Kidney (tissue), 13 donors: ENCODE measurements at regions not wholly inside any gene's neighbourhood (a gene's known extent, or its start where the extent isn't known, plus 50 kb on each side); places are given as distances from the start of the nearest gene placed in this dataset.

Experiments
- DNase-seq, 5 donors: peaks; one replicate each; pipeline ENCODE4 v3.0.0-alpha.2; 2013 to 2020
- FAIRE-seq: peaks from 2 replicates; lab custom pipeline; 2012; peaks lifted over from hg19 to GRCh38; lab: Jason Lieb, UNC
- H3K27ac ChIP-seq, 2 donors: one replicate each; pipeline ENCODE4 v1.7.0; 2013; ENCODE audit warnings: low read depth in 2 of 2, low read length in 2 of 2, inconsistent platforms in 1 of 2
- H3K27me3 ChIP-seq: one replicate; pipeline ENCODE4 v1.7.1; 2013; ENCODE audit warnings: low read length, inconsistent platforms; ENCODE audit not compliant: control insufficient read depth, insufficient read depth
- H3K36me3 ChIP-seq, 3 donors: one replicate each; pipeline versions ENCODE4 v1.7.0 to v1.7.1; 2013; ENCODE audit warnings: low read length in 3 of 3, control low read depth in 1 of 3, inconsistent platforms in 1 of 3; ENCODE audit not compliant: insufficient read depth in 3 of 3, control insufficient read depth in 2 of 3
- H3K4me1 ChIP-seq, 3 donors: one replicate each; pipeline versions ENCODE4 v1.7.0 to v1.7.1; 2013; ENCODE audit warnings: low read length in 3 of 3, inconsistent platforms in 1 of 3, low read depth in 1 of 3; ENCODE audit not compliant: control insufficient read depth in 2 of 3, insufficient read depth in 2 of 3
- H3K4me3 ChIP-seq, 3 donors: one replicate each; pipeline versions ENCODE4 v1.7.0 to v1.8.1; 2013; ENCODE audit warnings: low read length in 3 of 3, control low read depth in 1 of 3, inconsistent platforms in 1 of 3
- H3K9ac ChIP-seq, 3 donors: one replicate each; pipeline versions ENCODE4 v1.7.0 to v1.7.1; 2013; ENCODE audit warnings: low read length in 3 of 3, control low read depth in 1 of 3, inconsistent platforms in 1 of 3
- H3K9me3 ChIP-seq, 3 donors: one replicate each; pipeline versions ENCODE4 v1.7.0 to v1.7.1; 2013; ENCODE audit warnings: low read length in 3 of 3, control low read depth in 1 of 3, inconsistent platforms in 1 of 3; ENCODE audit not compliant: control insufficient read depth in 2 of 3, insufficient read depth in 1 of 3
- intact Hi-C: fragments of 100-400 bp; cut with DNase I; formaldehyde crosslinking; loops from one replicate; pipeline ENCODE4 v1.11.1; 2022
- TF ChIP-seq, protein P1 (sequence below): IDR thresholded peaks from 3 replicates; pipeline ENCODE4 v1.5.1; 2012; ENCODE audit warnings: mild to moderate bottlenecking, moderate library complexity, borderline replicate concordance; ENCODE audit not compliant: insufficient read depth; ENCODE audit errors: extremely low read depth
- donor health status: control.
- donor health status: control.
- donor health status: control.
- donor health status: control.
- donor health status: control.
- donor health status: DM: yes; HTN: yes; CAD: no.
- donor health status: Normal renal cell carcinoma (clear cell type).

DNA sequence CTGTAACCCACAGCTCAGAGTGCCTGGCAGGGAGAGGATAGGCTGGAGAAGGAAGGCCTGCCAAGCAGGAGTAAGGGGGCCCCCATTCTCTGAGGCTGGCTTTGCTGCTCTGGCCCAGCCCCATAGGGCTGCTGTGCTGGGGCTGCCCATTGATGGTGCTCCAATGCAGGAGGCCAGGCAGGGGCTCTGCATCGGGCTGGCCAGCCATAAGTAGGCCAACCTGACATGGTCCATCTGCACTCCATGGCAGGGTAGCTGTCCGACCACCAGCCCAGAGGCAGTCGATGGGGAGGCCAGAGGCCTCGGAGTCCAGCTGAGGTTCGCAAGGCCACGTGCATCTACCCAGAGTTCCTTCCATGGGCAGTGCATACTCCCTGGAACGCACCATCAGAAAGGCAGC is 75.0 kb upstream of the PITX1 start:
- intact Hi-C loops = no loop called here
- Histone ChIP-seq H3K27ac (no peak overlapping the region), H3K4me3 (no peak overlapping the region), H3K9ac (no peak overlapping the region), H3K36me3 (no peaks in the 10 kb centered on the region), H3K27me3 (no peaks in the 10 kb centered on the region), H3K4me1 (no peaks in the 10 kb centered on the region), H3K9me3 (no peaks in the 10 kb centered on the region)
- DNase-seq (no peak), FAIRE-seq (no peak)
- TF ChIP-seq, protein P1, sequence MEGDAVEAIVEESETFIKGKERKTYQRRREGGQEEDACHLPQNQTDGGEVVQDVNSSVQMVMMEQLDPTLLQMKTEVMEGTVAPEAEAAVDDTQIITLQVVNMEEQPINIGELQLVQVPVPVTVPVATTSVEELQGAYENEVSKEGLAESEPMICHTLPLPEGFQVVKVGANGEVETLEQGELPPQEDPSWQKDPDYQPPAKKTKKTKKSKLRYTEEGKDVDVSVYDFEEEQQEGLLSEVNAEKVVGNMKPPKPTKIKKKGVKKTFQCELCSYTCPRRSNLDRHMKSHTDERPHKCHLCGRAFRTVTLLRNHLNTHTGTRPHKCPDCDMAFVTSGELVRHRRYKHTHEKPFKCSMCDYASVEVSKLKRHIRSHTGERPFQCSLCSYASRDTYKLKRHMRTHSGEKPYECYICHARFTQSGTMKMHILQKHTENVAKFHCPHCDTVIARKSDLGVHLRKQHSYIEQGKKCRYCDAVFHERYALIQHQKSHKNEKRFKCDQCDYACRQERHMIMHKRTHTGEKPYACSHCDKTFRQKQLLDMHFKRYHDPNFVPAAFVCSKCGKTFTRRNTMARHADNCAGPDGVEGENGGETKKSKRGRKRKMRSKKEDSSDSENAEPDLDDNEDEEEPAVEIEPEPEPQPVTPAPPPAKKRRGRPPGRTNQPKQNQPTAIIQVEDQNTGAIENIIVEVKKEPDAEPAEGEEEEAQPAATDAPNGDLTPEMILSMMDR = no peak

GRCh38 chr5:135108569-135108968 is 74.5 kb upstream of the PITX1 start:
- DNase-seq (no peak), FAIRE-seq (no peak)
- Histone ChIP-seq H3K9ac (no peak overlapping the region), H3K36me3 (no peaks in the 10 kb centered on the region), H3K27me3 (no peaks in the 10 kb centered on the region), H3K9me3 (no peaks in the 10 kb centered on the region), H3K4me1 (no peaks in the 10 kb centered on the region), H3K4me3 (no peak overlapping the region), H3K27ac (no peak overlapping the region)
- intact Hi-C loops = no loop called here
- TF ChIP-seq, protein P1 = no peak

- TF ChIP-seq, protein P1 = no peak
- H3K27ac ChIP-seq = no peak overlapping the region
- no peaks in the 10 kb centered on the region for H3K36me3 ChIP-seq
- H3K4me1 ChIP-seq = no peaks in the 10 kb centered on the region
- no peaks in the 10 kb centered on the region for H3K9me3 ChIP-seq
- no peak overlapping the region for H3K4me3 ChIP-seq
- intact Hi-C loops = no loop called here
- no peaks in the 10 kb centered on the region for H3K27me3 ChIP-seq
- DNase-seq (no peak), FAIRE-seq (no peak)
- H3K9ac ChIP-seq = no peak overlapping the region
These were observed 74.0 kb upstream of the PITX1 start for GRCh38 chr5:135107986-135108385.

DNA sequence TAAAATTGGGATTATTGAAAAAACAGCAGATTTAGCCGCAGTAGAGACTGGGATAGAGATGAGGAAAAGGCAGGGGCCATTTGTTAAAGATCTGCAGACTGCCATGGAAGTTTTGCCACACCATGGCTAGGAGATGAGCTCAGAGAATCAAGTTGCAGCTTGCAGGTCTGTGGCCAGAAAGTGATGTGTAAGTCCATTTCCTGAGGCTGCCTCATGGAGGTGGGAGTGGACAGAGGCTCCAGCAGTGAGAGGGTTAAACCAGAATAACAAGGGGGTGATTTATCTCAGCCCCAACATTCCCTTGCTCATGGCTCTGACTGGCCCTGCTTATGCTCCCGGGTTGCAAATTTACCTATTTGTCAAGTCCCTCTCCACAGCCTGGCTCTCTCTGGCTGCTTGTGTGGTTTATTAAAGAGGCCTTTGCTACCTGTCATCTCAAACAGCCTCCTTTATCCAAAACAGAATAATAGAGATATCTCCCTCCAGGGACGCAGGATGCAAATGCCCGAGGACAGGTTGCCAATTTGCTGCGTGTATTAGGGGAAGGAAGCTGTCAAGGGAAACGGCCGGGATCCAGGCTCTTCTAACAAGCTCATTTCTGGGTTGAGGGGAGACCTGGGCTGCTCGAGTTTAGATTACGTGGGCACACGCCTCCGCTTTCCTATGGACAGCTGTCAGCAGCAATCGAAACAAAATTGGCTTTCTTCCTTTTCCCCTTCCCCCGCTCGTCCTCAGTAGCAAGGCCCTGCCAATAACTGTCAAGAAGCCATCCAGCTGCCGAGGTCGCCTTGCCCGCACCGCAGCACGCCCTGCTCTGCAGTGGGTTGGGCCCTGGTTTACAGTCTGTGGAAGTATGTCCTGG is 72.8 kb upstream of the PITX1 start:
- intact Hi-C loops = no loop called here
- DNase-seq = no peak

More for the DNA sequence above, 72.8 kb upstream of the PITX1 start:
- TF ChIP-seq, protein P1 = no peak
- FAIRE-seq = no peak
- Histone ChIP-seq H3K9ac (no peak overlapping the region), H3K27ac (no peak overlapping the region), H3K9me3 (no peaks in the 10 kb centered on the region), H3K4me1 (no peaks in the 10 kb centered on the region), H3K4me3 (no peak overlapping the region), H3K27me3 (no peaks in the 10 kb centered on the region), H3K36me3 (no peaks in the 10 kb centered on the region)
